ENCODE measurements at regions not wholly inside any gene's neighbourhood (a gene's known extent, or its start where the extent isn't known, plus 50 kb on each side); places are given as distances from the start of the nearest gene placed in this dataset.
"Not testable (repeated sequence)": the region's sequence is repeated elsewhere in the genome, so short reads cannot be mapped to it uniquely, and the experiment has no call there.

DNA sequence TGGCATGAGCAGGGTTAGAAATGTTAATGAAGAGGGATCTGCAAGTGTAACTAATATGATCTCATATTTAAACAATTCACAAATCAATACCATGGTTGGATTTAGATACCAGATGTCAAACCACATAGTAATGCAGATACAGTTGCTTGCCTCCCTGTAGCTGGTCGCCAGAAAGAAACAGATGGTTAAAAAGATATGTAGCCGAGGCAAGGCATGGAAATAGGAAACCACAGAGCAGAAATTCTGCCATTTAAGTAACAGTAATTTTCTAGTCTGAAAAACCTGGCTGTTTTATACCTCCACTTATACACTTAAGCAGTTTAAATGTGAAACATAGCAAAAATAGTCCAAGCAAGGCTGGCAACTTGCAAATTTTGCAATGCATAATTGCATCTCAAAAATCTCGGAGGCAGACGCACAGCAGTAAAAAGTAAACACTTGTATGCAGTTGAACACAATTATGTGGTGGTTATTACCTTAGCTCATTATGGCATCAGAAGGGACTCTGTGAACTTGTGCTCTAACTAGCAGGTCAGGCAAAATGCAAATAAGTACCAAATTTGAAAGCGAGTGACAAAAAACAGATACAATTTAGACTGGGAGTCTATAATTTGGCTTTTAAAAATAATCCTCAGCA is 126.8 kb downstream of the NAA11 start:
- H3K4me2 ChIP-seq (ENCODE audit: low read length) = no peak overlapping the region
- H3K36me3 ChIP-seq (ENCODE audit: insufficient read depth, low read length) = no peaks in the 10 kb centered on the region
- H3K9me3 ChIP-seq (ENCODE audit: low read length) = no peaks in the 10 kb centered on the region
- H3K4me3 ChIP-seq (ENCODE audit: low read length) = no peak overlapping the region
- no peaks in the 10 kb centered on the region for H3K9me2 ChIP-seq (ENCODE audit: insufficient read depth, low read length)
- TF ChIP-seq RAD21 (conservative IDR thresholded peaks at IDR 0.05) = no peak
- no peak for TF ChIP-seq MXI1 (conservative IDR thresholded peaks at IDR 0.05; ENCODE audit: poor library complexity, severe bottlenecking)
- no peak for TF ChIP-seq TAF1 (IDR thresholded peaks at IDR 0.05; ENCODE audit: low read depth)
- no peak for TF ChIP-seq EP300 (conservative IDR thresholded peaks at IDR 0.05; ENCODE audit: poor library complexity, severe bottlenecking)
- TF ChIP-seq EZH2 (IDR thresholded peaks at IDR 0.05; ENCODE audit: borderline replicate concordance, insufficient read depth, low read length, poor library complexity, severe bottlenecking) = no peak
- TF ChIP-seq SMC3 (conservative IDR thresholded peaks at IDR 0.05; ENCODE audit: poor library complexity) = no peak
- no peak for TF ChIP-seq POLR2AphosphoS5 (IDR thresholded peaks at IDR 0.05)
- TF ChIP-seq, protein P1, sequence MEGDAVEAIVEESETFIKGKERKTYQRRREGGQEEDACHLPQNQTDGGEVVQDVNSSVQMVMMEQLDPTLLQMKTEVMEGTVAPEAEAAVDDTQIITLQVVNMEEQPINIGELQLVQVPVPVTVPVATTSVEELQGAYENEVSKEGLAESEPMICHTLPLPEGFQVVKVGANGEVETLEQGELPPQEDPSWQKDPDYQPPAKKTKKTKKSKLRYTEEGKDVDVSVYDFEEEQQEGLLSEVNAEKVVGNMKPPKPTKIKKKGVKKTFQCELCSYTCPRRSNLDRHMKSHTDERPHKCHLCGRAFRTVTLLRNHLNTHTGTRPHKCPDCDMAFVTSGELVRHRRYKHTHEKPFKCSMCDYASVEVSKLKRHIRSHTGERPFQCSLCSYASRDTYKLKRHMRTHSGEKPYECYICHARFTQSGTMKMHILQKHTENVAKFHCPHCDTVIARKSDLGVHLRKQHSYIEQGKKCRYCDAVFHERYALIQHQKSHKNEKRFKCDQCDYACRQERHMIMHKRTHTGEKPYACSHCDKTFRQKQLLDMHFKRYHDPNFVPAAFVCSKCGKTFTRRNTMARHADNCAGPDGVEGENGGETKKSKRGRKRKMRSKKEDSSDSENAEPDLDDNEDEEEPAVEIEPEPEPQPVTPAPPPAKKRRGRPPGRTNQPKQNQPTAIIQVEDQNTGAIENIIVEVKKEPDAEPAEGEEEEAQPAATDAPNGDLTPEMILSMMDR (IDR thresholded peaks at IDR 0.05; ENCODE audit: poor library complexity, severe bottlenecking) = no peak
- TF ChIP-seq, protein P2, sequence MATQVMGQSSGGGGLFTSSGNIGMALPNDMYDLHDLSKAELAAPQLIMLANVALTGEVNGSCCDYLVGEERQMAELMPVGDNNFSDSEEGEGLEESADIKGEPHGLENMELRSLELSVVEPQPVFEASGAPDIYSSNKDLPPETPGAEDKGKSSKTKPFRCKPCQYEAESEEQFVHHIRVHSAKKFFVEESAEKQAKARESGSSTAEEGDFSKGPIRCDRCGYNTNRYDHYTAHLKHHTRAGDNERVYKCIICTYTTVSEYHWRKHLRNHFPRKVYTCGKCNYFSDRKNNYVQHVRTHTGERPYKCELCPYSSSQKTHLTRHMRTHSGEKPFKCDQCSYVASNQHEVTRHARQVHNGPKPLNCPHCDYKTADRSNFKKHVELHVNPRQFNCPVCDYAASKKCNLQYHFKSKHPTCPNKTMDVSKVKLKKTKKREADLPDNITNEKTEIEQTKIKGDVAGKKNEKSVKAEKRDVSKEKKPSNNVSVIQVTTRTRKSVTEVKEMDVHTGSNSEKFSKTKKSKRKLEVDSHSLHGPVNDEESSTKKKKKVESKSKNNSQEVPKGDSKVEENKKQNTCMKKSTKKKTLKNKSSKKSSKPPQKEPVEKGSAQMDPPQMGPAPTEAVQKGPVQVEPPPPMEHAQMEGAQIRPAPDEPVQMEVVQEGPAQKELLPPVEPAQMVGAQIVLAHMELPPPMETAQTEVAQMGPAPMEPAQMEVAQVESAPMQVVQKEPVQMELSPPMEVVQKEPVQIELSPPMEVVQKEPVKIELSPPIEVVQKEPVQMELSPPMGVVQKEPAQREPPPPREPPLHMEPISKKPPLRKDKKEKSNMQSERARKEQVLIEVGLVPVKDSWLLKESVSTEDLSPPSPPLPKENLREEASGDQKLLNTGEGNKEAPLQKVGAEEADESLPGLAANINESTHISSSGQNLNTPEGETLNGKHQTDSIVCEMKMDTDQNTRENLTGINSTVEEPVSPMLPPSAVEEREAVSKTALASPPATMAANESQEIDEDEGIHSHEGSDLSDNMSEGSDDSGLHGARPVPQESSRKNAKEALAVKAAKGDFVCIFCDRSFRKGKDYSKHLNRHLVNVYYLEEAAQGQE (IDR thresholded peaks at IDR 0.05; ENCODE audit: borderline replicate concordance) = no peak
- no peak overlapping the region for H2AFZ ChIP-seq (ENCODE audit: low read depth, low read length)
- no peak overlapping the region for H3K27ac ChIP-seq (ENCODE audit: low read length)
- no peaks in the 10 kb centered on the region for H4K20me1 ChIP-seq (ENCODE audit: insufficient read depth)
- no peak overlapping the region for H3K9ac ChIP-seq (ENCODE audit: low read length)
- H3K27me3 ChIP-seq (ENCODE audit: insufficient read depth, low read depth, low read length) = no peaks in the 10 kb centered on the region
- H3F3A ChIP-seq (ENCODE audit: insufficient read depth, low read length, poor library complexity, severe bottlenecking) = no peaks in the 10 kb centered on the region
- H3K79me2 ChIP-seq (replicated peaks; ENCODE audit: insufficient read depth, low read length) = no peaks in the 10 kb centered on the region

DNA sequence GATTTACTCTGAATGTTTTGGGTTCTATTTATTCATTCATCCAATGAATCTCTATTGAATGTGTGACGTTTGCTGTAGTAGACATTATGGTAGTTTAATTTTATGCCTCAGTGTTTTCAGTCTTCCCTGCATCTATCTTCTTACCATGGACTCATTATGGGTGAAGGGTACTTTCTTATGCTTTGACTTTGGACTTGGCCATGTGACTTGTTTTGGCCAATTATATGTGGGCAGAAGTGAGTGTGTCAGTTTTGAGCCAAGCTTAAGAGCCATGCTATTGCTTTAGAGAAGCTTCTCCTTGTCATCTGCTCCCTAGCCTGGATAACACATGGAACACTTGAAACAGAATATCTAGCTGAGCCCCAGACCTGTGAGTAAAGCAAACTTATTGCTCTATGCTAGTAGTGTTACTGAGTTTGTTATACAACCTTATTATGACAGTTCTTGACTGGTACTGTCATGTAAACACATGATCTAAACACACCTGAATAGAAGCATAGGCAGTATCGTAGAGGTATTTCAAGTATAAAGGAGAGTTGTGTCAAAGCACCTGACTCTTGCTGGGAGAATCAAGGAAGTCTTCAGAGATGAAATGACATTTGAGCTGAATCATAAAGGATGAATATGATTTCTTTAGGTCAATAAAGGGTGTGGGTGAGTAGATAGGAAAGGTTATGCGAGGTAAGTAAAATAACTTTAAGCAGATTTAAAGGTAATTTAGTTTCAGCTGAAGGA is 128.4 kb downstream of the NAA11 start:
- Histone ChIP-seq H3K9me2 (ENCODE audit: insufficient read depth, low read length) (no peaks in the 10 kb centered on the region), H3K27ac (ENCODE audit: low read length) (no peak overlapping the region), H3K4me2 (ENCODE audit: low read length) (no peak overlapping the region), H4K20me1 (ENCODE audit: insufficient read depth) (no peaks in the 10 kb centered on the region), H3F3A (ENCODE audit: insufficient read depth, low read length, poor library complexity, severe bottlenecking) (no peaks in the 10 kb centered on the region), H3K9ac (ENCODE audit: low read length) (no peak overlapping the region), H3K27me3 (ENCODE audit: insufficient read depth, low read depth, low read length) (no peaks in the 10 kb centered on the region), H3K9me3 (ENCODE audit: low read length) (no peaks in the 10 kb centered on the region), H3K36me3 (ENCODE audit: insufficient read depth, low read length) (no peaks in the 10 kb centered on the region), H3K79me2 (replicated peaks; ENCODE audit: insufficient read depth, low read length) (no peaks in the 10 kb centered on the region), H3K4me3 (ENCODE audit: low read length) (no peak overlapping the region), H2AFZ (ENCODE audit: low read depth, low read length) (no peak overlapping the region)
- TF ChIP-seq POLR2AphosphoS5 (IDR thresholded peaks at IDR 0.05) (peak; percentile 26), EP300 (conservative IDR thresholded peaks at IDR 0.05; ENCODE audit: poor library complexity, severe bottlenecking) (peak; percentile 29)
- TF ChIP-seq, protein P1 (IDR thresholded peaks at IDR 0.05; ENCODE audit: poor library complexity, severe bottlenecking) = no peak

DNA sequence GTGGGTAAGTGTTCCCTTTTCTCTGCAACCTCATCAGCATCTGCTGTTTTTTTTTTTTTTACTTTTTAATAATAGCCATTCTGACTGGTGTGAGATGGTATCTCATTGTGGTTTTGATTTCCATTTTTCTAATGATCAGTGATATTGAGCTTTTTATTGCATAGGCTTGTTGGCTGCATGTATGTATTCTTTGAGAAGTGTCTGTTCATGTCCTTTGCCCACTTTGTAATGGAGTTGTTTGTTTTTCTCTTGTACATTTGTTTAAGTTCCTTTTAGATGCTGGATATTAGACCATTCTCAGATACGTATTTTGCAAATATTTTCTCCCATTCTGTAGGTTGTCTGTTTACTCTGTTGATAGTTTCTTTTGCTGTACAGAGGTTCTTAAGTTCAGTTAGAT is 134.6 kb downstream of the NAA11 start:
- not testable (repeated sequence) for H3K36me3 ChIP-seq (ENCODE audit: insufficient read depth, low read length)

More for the DNA sequence above, 134.6 kb downstream of the NAA11 start:
- H3K79me2 ChIP-seq (replicated peaks; ENCODE audit: insufficient read depth, low read length); H3K9ac ChIP-seq (ENCODE audit: low read length); H3F3A ChIP-seq (ENCODE audit: insufficient read depth, low read length, poor library complexity, severe bottlenecking); H3K27me3 ChIP-seq (ENCODE audit: insufficient read depth, low read depth, low read length); H2AFZ ChIP-seq (ENCODE audit: low read depth, low read length); H3K4me2 ChIP-seq (ENCODE audit: low read length); H3K9me3 ChIP-seq (ENCODE audit: low read length); H3K4me3 ChIP-seq (ENCODE audit: low read length); H3K9me2 ChIP-seq (ENCODE audit: insufficient read depth, low read length); H4K20me1 ChIP-seq (ENCODE audit: insufficient read depth); H3K27ac ChIP-seq (ENCODE audit: low read length): not testable (repeated sequence)
